Ishikawa (cell line): ENCODE measurements at regions not wholly inside any gene's neighbourhood (a gene's known extent, or its start where the extent isn't known, plus 50 kb on each side); places are given as distances from the start of the nearest gene placed in this dataset.

Source experiments
- CEBPB ChIP-seq: IDR thresholded peaks from 2 replicates; pipeline ENCODE4 v1.6.1; 2012
- CREB1 ChIP-seq: IDR thresholded peaks from 2 replicates; pipeline ENCODE4 v1.6.1; 2012; ENCODE audit warnings: low read depth
- EGR1 ChIP-seq: IDR thresholded peaks from 2 replicates; pipeline ENCODE4 v1.6.1; 2012
- EP300 ChIP-seq: IDR thresholded peaks from 2 replicates; pipeline ENCODE4 v1.6.1; 2012; ENCODE audit warnings: borderline replicate concordance
- FOXM1 ChIP-seq: IDR thresholded peaks from 2 replicates; pipeline ENCODE4 v1.6.1; 2012; ENCODE audit warnings: low read depth, borderline replicate concordance
- NFIC ChIP-seq: IDR thresholded peaks from 2 replicates; pipeline ENCODE4 v1.6.1; 2012
- RAD21 ChIP-seq: IDR thresholded peaks from 2 replicates; pipeline ENCODE4 v1.6.1; 2012; ENCODE audit warnings: low read depth
- TAF1 ChIP-seq: IDR thresholded peaks from 2 replicates; pipeline ENCODE4 v1.6.1; 2012; ENCODE audit warnings: low read depth, mild to moderate bottlenecking
- TCF12 ChIP-seq: IDR thresholded peaks from 2 replicates; pipeline ENCODE4 v1.6.1; 2012; ENCODE audit warnings: low read depth
- TEAD4 ChIP-seq: IDR thresholded peaks from 2 replicates; pipeline ENCODE4 v1.6.1; 2012
- YY1 ChIP-seq: IDR thresholded peaks from 2 replicates; pipeline ENCODE4 v1.6.1; 2012; ENCODE audit warnings: low read depth
- ZBTB7A ChIP-seq: IDR thresholded peaks from 2 replicates; pipeline ENCODE4 v1.6.1; 2012; ENCODE audit warnings: low read depth
- TF ChIP-seq, protein P1 (sequence below): IDR thresholded peaks from 2 replicates; pipeline ENCODE4 v1.6.1; 2012; ENCODE audit warnings: low read depth, mild to moderate bottlenecking
- TF ChIP-seq, protein P2 (sequence below): IDR thresholded peaks from 2 replicates; pipeline ENCODE4 v1.6.1; 2012
- TF ChIP-seq, protein P3 (sequence below): IDR thresholded peaks from 2 replicates; pipeline ENCODE4 v1.6.1; 2012

DNA sequence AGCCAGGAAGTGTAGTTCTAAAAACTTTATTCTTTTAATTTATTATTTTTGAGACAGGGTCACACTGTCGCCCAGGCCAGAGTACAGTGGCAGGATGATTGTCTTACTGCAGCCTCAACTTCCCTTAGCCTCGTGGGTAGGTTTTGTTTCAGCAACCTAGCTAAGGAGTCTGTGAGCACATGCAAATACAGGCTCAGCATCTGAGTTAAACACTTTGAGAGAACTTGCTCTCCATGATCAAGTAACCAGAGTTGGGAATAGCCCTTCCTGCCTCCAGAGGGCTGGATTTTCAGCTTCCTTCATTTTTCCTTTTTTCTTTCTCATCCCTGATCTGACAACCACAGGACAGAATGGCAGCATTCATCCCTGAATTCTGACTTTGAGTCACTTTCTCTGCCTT is 871.3 kb downstream of the GALC start:
- TF ChIP-seq EP300 (no peak), CEBPB (no peak), RAD21 (no peak), CREB1 (no peak), FOXM1 (no peak)
- TF ChIP-seq, protein P1, sequence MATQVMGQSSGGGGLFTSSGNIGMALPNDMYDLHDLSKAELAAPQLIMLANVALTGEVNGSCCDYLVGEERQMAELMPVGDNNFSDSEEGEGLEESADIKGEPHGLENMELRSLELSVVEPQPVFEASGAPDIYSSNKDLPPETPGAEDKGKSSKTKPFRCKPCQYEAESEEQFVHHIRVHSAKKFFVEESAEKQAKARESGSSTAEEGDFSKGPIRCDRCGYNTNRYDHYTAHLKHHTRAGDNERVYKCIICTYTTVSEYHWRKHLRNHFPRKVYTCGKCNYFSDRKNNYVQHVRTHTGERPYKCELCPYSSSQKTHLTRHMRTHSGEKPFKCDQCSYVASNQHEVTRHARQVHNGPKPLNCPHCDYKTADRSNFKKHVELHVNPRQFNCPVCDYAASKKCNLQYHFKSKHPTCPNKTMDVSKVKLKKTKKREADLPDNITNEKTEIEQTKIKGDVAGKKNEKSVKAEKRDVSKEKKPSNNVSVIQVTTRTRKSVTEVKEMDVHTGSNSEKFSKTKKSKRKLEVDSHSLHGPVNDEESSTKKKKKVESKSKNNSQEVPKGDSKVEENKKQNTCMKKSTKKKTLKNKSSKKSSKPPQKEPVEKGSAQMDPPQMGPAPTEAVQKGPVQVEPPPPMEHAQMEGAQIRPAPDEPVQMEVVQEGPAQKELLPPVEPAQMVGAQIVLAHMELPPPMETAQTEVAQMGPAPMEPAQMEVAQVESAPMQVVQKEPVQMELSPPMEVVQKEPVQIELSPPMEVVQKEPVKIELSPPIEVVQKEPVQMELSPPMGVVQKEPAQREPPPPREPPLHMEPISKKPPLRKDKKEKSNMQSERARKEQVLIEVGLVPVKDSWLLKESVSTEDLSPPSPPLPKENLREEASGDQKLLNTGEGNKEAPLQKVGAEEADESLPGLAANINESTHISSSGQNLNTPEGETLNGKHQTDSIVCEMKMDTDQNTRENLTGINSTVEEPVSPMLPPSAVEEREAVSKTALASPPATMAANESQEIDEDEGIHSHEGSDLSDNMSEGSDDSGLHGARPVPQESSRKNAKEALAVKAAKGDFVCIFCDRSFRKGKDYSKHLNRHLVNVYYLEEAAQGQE: no peak

DNA sequence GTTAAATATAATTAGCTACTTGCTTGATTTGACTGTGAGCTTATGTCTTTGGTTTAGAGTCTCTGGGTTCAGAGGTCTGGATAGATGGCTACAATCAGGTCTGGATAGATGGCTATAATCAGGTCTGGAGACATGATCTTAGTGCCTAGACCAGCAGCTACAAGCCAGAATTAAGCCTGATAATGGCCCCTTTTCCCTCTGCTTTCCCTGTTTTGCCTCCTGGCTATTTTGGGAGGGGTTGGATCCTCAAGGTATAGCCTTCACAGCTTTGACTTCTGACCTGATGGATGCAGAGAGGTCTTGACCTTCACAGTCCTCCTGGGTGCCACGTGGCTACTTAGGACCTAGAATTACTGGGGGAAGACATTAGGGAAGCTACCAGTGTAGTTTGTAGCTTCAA is 877.7 kb downstream of the GALC start:
- TF ChIP-seq CREB1 (no peak), YY1 (no peak), TEAD4 (no peak), FOXM1 (no peak), RAD21 (no peak), NFIC (no peak), TAF1 (no peak), EP300 (no peak), ZBTB7A (no peak), TCF12 (no peak), EGR1 (no peak)
- TF ChIP-seq, protein P1: no peak
- TF ChIP-seq, protein P2, sequence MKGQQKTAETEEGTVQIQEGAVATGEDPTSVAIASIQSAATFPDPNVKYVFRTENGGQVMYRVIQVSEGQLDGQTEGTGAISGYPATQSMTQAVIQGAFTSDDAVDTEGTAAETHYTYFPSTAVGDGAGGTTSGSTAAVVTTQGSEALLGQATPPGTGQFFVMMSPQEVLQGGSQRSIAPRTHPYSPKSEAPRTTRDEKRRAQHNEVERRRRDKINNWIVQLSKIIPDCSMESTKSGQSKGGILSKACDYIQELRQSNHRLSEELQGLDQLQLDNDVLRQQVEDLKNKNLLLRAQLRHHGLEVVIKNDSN: no peak
- TF ChIP-seq, protein P3, sequence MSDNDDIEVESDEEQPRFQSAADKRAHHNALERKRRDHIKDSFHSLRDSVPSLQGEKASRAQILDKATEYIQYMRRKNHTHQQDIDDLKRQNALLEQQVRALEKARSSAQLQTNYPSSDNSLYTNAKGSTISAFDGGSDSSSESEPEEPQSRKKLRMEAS: no peak

DNA sequence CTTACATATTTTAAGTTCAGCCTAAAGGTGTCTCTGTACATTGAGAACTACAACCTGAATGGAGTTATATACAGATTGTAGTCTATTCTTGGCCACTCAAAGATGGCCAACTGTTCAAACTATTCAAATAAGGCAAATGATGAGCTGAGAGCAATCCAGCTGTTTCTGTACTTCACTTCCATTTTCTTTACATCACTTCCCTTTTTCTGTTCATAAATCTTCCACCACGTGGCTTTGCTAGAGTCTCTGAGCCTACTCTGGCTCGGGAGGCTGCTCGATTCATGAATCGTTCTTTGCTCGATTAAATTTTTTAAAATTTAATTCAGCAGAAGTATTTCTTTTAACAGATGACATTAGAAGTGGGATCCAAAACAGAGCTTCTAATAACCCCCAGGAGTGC is 879.7 kb downstream of the GALC start:
- TF ChIP-seq CEBPB (no peak), TCF12 (no peak), FOXM1 (no peak), CREB1 (no peak), ZBTB7A (no peak), TEAD4 (no peak), NFIC (no peak)
- TF ChIP-seq, protein P2: no peak

DNA sequence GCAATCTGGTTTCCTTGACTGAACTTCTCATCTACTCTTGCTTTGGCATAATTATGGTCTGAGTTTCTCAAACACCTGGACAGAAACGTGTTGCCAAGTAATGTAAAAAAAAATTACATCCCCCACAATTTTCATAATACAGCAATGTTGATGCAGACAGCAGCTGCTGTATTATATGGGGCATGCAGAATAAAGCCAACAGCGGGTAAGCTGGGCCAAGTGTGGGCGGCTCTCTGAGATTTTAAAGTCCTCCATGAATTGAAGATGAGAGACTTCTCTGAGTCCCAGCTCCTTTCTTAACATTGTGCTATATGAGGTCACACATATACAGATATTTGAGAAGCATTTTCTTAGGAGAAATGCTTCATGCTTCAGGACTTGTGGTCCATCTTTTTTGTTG is 881.2 kb downstream of the GALC start:
- TF ChIP-seq CEBPB (no peak), EP300 (no peak), RAD21 (no peak), ZBTB7A (no peak)
- TF ChIP-seq, protein P1: no peak
- TF ChIP-seq, protein P3: no peak

DNA sequence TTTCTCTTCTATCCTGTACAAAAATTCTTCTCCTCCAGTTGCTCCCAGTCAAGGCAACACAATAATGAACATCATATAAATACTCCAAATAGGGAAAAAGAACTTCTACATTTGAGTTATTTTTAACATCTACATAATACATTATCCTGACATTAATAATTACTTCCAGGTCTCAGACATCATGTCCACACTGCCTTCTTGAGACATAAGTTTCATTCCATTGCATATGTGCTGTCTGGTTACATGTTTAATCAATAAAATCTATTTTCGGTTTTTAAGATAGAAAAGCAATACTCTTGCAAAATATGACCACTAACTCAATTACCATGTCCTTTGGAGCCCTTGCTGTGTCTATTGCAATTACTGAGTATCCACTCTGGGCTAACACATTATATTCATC is 881.9 kb downstream of the GALC start:
- TF ChIP-seq TAF1 (no peak), TEAD4 (no peak), YY1 (no peak), FOXM1 (no peak), CREB1 (no peak), CEBPB (no peak), TCF12 (no peak), RAD21 (no peak), ZBTB7A (no peak), EGR1 (no peak), NFIC (no peak), EP300 (no peak)
- TF ChIP-seq, protein P1: no peak
- TF ChIP-seq, protein P2: no peak
- TF ChIP-seq, protein P3: no peak
